GM13976 (cell line): ENCODE measurements at regions not wholly inside any gene's neighbourhood (a gene's known extent, or its start where the extent isn't known, plus 50 kb on each side); places are given as distances from the start of the nearest gene placed in this dataset.

Experiments
- DNase-seq: peaks from one replicate; pipeline ENCODE4 v3.0.0; 2012; ENCODE audit warnings: low spot score
- CTCF ChIP-seq: IDR thresholded peaks from 2 replicates; pipeline ENCODE4 v1.5.1; 2012; ENCODE audit warnings: borderline replicate concordance, mild to moderate bottlenecking; ENCODE audit not compliant: insufficient read depth; ENCODE audit errors: extremely low read depth, missing control alignments, control extremely low read depth
- in situ Hi-C: fragments of 300-500 bp; cut with MboI; formaldehyde crosslinking; loops from one replicate; pipeline ENCODE4 v1.12.0; 2022; ENCODE audit warnings: low sequenced_read_pairs, mixed read lengths, inconsistent platforms; ENCODE audit not compliant: unreplicated experiment

DNA sequence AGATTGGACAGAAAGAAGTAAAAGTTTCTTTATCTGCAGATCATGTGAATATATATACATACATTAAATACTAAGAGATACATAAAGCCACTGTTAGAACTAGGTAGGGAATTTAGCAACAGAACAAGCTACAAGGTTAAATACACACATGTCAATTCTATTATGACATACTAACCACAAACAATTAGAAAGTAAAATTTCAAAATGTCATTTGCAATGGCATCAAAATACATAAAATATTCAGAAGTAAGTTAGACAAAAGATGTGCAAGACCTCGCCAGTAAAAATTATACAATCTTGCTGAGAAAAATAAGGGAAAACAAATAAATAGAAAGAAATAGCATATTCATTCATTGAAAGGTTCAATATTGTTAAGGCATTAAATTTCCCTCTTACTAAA, 200.0 kb upstream of the HES1 start:
- no peak for TF ChIP-seq CTCF
- in situ Hi-C loops = no loop called here
- DNase-seq = no peak

DNA sequence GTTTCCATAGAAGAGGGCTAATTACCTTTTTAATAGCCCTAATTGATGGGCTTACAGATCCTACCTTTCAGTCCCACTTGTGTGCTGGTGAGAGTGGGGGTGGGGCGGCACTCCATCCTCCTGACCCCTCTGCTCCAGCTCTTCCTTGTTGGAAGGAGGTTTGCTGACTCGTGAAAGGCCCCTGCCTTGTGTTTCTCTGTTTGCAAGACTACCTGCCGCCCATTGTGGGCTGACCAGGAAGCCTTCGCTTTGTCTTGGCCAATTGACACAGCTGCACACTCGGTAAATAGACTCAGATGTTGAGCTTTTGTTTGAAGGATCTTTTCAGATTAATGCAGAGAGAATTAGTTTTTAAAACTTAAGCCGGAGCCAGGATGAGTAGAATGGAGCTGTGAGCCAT, 197.3 kb upstream of the HES1 start:
- in situ Hi-C loops = no loop called here
- DNase-seq = no peak
- TF ChIP-seq CTCF = no peak

DNA sequence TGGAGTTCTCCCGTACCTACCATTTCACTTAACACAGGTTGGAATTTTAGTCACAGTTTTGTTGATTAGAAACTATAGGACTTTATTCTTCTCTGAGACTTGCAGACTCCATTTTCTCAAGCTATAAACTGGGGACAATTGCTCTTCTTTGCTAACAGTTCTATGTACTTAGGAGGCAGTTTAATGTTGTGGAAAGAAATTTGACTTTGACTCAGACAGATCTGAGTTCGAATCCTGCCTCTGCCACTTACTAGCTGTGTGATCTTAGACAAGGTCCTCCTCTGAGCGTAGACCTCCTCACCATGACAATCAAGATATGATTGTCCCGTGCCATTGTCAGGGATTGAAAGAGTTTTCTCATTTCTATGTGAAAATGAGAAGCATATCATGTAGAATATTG, 196.4 kb upstream of the HES1 start:
- no peak for TF ChIP-seq CTCF
- in situ Hi-C loops = no loop called here
- no peak for DNase-seq

DNA sequence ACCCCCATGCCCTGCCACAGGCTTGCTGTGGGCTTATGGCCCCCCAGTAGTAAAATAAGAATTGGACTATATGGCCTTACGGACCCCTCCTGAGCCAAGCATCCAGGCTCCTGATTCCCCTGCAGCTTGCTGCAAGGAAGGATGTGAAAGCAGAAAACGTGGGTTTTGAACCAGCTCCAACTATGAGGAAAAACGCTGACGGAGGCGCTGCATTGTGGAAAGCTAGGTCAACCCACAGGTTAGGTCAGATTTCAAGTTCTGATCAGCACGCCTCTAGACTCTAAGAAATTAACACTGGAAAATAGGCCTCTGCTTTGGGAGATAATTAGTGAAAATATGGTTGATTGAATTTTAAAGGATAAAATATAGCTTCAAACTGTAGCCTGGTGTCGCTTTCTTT, 195.4 kb upstream of the HES1 start:
- in situ Hi-C loops = no loop called here
- TF ChIP-seq CTCF = no peak
- DNase-seq = no peak

GRCh38 chr3:193941486-193941885, 194.5 kb upstream of the HES1 start:
- in situ Hi-C loops = no loop called here
- TF ChIP-seq CTCF = no peak
- DNase-seq = no peak

GRCh38 chr3:193942516-193943055, 193.4 kb upstream of the HES1 start:
- DNase-seq = no peak
- in situ Hi-C loops = no loop called here
- no peak for TF ChIP-seq CTCF

- TF ChIP-seq CTCF = no peak
- in situ Hi-C loops = no loop called here
- no peak for DNase-seq
Observed at GRCh38 chr3:193943200-193943599, 192.7 kb upstream of the HES1 start.
